ENCODE measurements at regions not wholly inside any gene's neighbourhood (a gene's known extent, or its start where the extent isn't known, plus 50 kb on each side); places are given as distances from the start of the nearest gene placed in this dataset.
"Not testable (repeated sequence)": the region's sequence is repeated elsewhere in the genome, so short reads cannot be mapped to it uniquely, and the experiment has no call there.

DNA sequence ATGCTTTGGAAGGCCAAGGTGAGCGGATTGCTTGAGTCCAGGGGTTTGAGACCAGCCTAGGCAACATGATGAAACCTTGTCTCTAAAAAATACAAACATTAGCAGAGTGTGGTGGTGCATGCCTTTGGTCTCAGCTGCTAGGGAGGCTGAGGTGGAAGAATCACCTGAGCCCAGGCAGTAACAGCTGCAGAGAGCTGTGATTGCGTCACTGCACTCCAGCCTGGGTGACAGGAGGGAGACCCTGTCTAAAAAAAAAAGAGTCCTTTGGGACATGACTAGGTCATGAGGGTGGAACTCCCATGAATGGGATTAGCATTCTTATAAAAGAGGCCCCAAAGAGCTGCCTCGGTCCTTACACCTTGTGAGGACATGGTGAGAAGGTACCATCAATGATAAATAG is 436.0 kb upstream of the NR5A2 start:
- H3K27me3 ChIP-seq (ENCODE audit: control insufficient read depth in 1 of 2, insufficient read depth in 2 of 2, low read length in 2 of 2), result no peaks in the 10 kb centered on the region
- no TSS peak for BruUV-seq (replicated peaks)
- TF ChIP-seq ZNF232 (CRISPR knock-in tag; IDR thresholded peaks at IDR 0.05; ENCODE audit: borderline replicate concordance), result no peak
- no peak for TF ChIP-seq ZNF501 (CRISPR knock-in tag; IDR thresholded peaks at IDR 0.05)
- TF ChIP-seq CEBPB (IDR thresholded peaks at IDR 0.05; ENCODE audit: borderline replicate concordance, low read depth, low read length), result peak; percentile 24; the same call in 1 of the 2 replicates
- H3K9ac ChIP-seq (ENCODE audit: insufficient read depth, low read depth, low read length), result no peak overlapping the region
- no peak overlapping the region for H3K27ac ChIP-seq (ENCODE audit: extremely low read length, insufficient read depth, low read length)
- FAIRE-seq, result no peak
- in situ Hi-C loops (cut with HindIII; ENCODE audit: extremely low pct_ligation_motif_present, low pct_unique_long_range_greater_than_20kb), result no loop called here
- POLR2A ChIA-PET, result no interaction called here
- CTCF ChIA-PET (ENCODE audit: low intra/inter-chr PET ratio, low total read pairs), result no interaction called here
- ATAC-seq, result no peak
- H3K36me3 ChIP-seq (replicated peaks in 1 of 2; ENCODE audit: control insufficient read depth in 1 of 2, insufficient read depth in 2 of 2, low read length in 2 of 2), result no peaks in the 10 kb centered on the region
- H4K20me1 ChIP-seq (ENCODE audit: insufficient read depth, low read length), result no peaks in the 10 kb centered on the region
- intact Hi-C loops (cut with micrococcal nuclease; ENCODE audit: unreplicated experiment), result no loop called here
- H3K9me3 ChIP-seq (ENCODE audit: low read length), result no peaks in the 10 kb centered on the region; the same call in 1 of the 2 replicates
- H3K4me2 ChIP-seq (ENCODE audit: low read depth, low read length), result no peak overlapping the region
- no peak overlapping the region for H3K4me3 ChIP-seq (replicated peaks in 1 of 3; ENCODE audit: insufficient read depth in 1 of 3, low read depth in 2 of 3, low read length in 3 of 3)
- no peaks in the 10 kb centered on the region for H3K79me2 ChIP-seq (ENCODE audit: insufficient read depth, low read length)
- no peaks in the 10 kb centered on the region for H3K4me1 ChIP-seq (ENCODE audit: insufficient read depth, low read length)
- WGBS (ENCODE audit: low lambda C conversion rate), result 0% methylated on average over 3 of the region's 3 CpGs
- H2AFZ ChIP-seq (ENCODE audit: low read length), result no peak overlapping the region
- DNase-seq (ENCODE audit: low spot score), result no peak

DNA sequence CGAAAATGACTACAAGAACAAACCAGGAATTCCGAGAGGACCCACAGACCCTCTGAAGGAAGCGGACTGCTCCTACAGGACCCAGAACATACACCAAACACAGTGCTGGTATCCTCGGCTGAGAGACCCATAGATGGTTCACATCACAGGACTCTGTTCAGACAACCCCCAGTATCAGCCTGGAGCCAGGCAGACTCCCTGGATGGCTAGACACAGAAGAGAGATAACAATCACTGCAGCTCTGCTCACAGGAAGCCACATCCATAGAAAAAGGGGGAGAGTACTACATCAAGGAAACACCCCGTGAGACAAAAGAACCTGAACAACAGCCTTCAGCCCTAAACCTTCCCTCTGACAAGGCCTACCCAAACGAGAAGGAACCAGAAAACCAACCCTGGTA is 434.0 kb upstream of the NR5A2 start:
- ATAC-seq (no peak), FAIRE-seq (no peak)
- CTCF ChIA-PET (ENCODE audit: low intra/inter-chr PET ratio, low total read pairs), result no interaction called here

DNA sequence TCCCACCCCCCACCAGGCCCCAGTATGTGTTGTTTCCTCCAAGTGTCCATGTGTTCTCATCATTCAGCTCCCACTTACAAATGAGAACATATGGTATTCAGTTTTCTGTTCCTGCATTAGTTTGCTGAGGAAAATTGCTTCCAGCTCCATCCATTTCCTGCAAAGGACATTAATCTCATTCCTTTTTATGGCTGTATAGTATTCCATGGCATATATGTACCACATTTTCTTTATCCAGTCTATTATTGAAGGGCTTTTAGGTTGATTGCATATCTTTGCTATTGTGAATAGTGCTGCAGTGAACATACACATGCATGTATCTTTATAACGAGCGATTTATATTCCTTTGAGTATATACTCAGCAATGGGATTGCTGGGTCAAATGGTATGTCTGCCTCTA is 431.1 kb upstream of the NR5A2 start:
- H4K20me1 ChIP-seq (ENCODE audit: insufficient read depth, low read length); BruUV-seq (replicated peaks); H3K79me2 ChIP-seq (ENCODE audit: insufficient read depth, low read length); H3K9me3 ChIP-seq (ENCODE audit: low read length); DNase-seq (ENCODE audit: low spot score); H3K4me1 ChIP-seq (ENCODE audit: insufficient read depth, low read length); CTCF ChIA-PET (ENCODE audit: low intra/inter-chr PET ratio, low total read pairs); in situ Hi-C loops (cut with HindIII; ENCODE audit: extremely low pct_ligation_motif_present, low pct_unique_long_range_greater_than_20kb); ATAC-seq; H3K4me3 ChIP-seq (replicated peaks in 1 of 3; ENCODE audit: insufficient read depth in 1 of 3, low read depth in 2 of 3, low read length in 3 of 3); POLR2A ChIA-PET; intact Hi-C loops (cut with micrococcal nuclease; ENCODE audit: unreplicated experiment); H3K36me3 ChIP-seq (replicated peaks in 1 of 2; ENCODE audit: control insufficient read depth in 1 of 2, insufficient read depth in 2 of 2, low read length in 2 of 2); H3K27ac ChIP-seq (ENCODE audit: extremely low read length, insufficient read depth, low read length); H3K27me3 ChIP-seq (ENCODE audit: control insufficient read depth in 1 of 2, insufficient read depth in 2 of 2, low read length in 2 of 2); H3K4me2 ChIP-seq (ENCODE audit: low read depth, low read length); FAIRE-seq; H3K9ac ChIP-seq (ENCODE audit: insufficient read depth, low read depth, low read length); H2AFZ ChIP-seq (ENCODE audit: low read length): not testable (repeated sequence)
- WGBS (ENCODE audit: low lambda C conversion rate), result 3% methylated on average over 2 of the region's 2 CpGs

More for the DNA sequence above, 434.0 kb upstream of the NR5A2 start:
- H3K27ac ChIP-seq (ENCODE audit: extremely low read length, insufficient read depth, low read length), result no peak overlapping the region
- H2AFZ ChIP-seq (ENCODE audit: low read length), result no peak overlapping the region
- 2% methylated on average over 6 of the region's 6 CpGs for WGBS (ENCODE audit: low lambda C conversion rate)
- BruUV-seq (replicated peaks), result no TSS peak
- DNase-seq (ENCODE audit: low spot score), result no peak
- no peak overlapping the region for H3K4me2 ChIP-seq (ENCODE audit: low read depth, low read length)
- H3K9me3 ChIP-seq (ENCODE audit: low read length), result no peaks in the 10 kb centered on the region; the same call in 1 of the 2 replicates
- no peak for TF ChIP-seq PITX1 (CRISPR knock-in tag; IDR thresholded peaks at IDR 0.05)
- in situ Hi-C loops (cut with HindIII; ENCODE audit: extremely low pct_ligation_motif_present, low pct_unique_long_range_greater_than_20kb) (no loop called here), intact Hi-C loops (cut with micrococcal nuclease; ENCODE audit: unreplicated experiment) (no loop called here)
- H3K79me2 ChIP-seq (ENCODE audit: insufficient read depth, low read length), result no peaks in the 10 kb centered on the region
- no peak overlapping the region for H3K9ac ChIP-seq (ENCODE audit: insufficient read depth, low read depth, low read length)
- POLR2A ChIA-PET, result no interaction called here
- H3K4me1 ChIP-seq (ENCODE audit: insufficient read depth, low read length), result no peaks in the 10 kb centered on the region
- no peaks in the 10 kb centered on the region for H3K27me3 ChIP-seq (ENCODE audit: control insufficient read depth in 1 of 2, insufficient read depth in 2 of 2, low read length in 2 of 2)
- H3K36me3 ChIP-seq (replicated peaks in 1 of 2; ENCODE audit: control insufficient read depth in 1 of 2, insufficient read depth in 2 of 2, low read length in 2 of 2), result no peaks in the 10 kb centered on the region
- no peaks in the 10 kb centered on the region for H4K20me1 ChIP-seq (ENCODE audit: insufficient read depth, low read length)
- H3K4me3 ChIP-seq (replicated peaks in 1 of 3; ENCODE audit: insufficient read depth in 1 of 3, low read depth in 2 of 3, low read length in 3 of 3), result no peak overlapping the region
